PC-9 (cell line): ENCODE measurements at regions not wholly inside any gene's neighbourhood (a gene's known extent, or its start where the extent isn't known, plus 50 kb on each side); places are given as distances from the start of the nearest gene placed in this dataset.

Experiments used
- BruUV-seq: library from RNA; stranded (reverse); fragments of 400-500 nt; replicated peaks from 2 replicates; lab custom pipeline; 2021; lab: Mats Ljungman, UMichigan
- CTCF ChIA-PET: fragments of 300-600 bp; sonication (Branson Sonifier 250); formaldehyde crosslinking; loops from one replicate; lab custom pipeline; 2022; ENCODE audit warnings: antibody characterized with exemption; lab: Charles Lee
- POLR2A ChIA-PET: fragments of 300-600 bp; sonication (Branson Sonifier 250); formaldehyde crosslinking; loops from one replicate; lab custom pipeline; 2022; ENCODE audit warnings: antibody characterized with exemption; ENCODE audit not compliant: unreplicated experiment; lab: Charles Lee
- DNase-seq, 2 experiments: peaks; one replicate each; pipeline versions ENCODE4 v3.0.0 to v3.0.0-alpha.2; 2015 to 2022; ENCODE audit warnings: mixed read lengths in 1 of 2
- H2AFZ ChIP-seq: fragments of 200-600 bp; sonication (generic); 2 replicates; pipeline ENCODE4 v1.8.1; 2017; ENCODE audit warnings: antibody characterized with exemption
- H3F3A ChIP-seq: fragments of 200-600 bp; sonication (generic); 2 replicates; pipeline ENCODE4 v1.8.1; 2017; ENCODE audit warnings: antibody characterized with exemption, mild to moderate bottlenecking, low read depth; ENCODE audit not compliant: insufficient read depth
- H3K27ac ChIP-seq: fragments of 200-600 bp; sonication (generic); 2 replicates; pipeline ENCODE4 v1.6.1; 2016; ENCODE audit warnings: mixed run types
- H3K27me3 ChIP-seq: fragments of 200-600 bp; sonication (generic); 2 replicates; pipeline ENCODE4 v1.6.1; 2016; ENCODE audit warnings: low read depth, mixed run types; ENCODE audit not compliant: insufficient read depth
- H3K36me3 ChIP-seq: fragments of 200-600 bp; sonication (generic); 2 replicates; pipeline ENCODE4 v1.6.1; 2016; ENCODE audit warnings: low read depth, mixed run types
- H3K4me1 ChIP-seq: fragments of 200-600 bp; sonication (generic); replicated peaks from 2 replicates; pipeline ENCODE4 v1.6.1; 2016; ENCODE audit warnings: mixed run types; ENCODE audit not compliant: insufficient read depth
- H3K4me2 ChIP-seq: fragments of 200-600 bp; sonication (generic); 2 replicates; pipeline ENCODE4 v1.6.1; 2017; ENCODE audit warnings: mixed run types
- H3K4me3 ChIP-seq: fragments of 200-600 bp; sonication (generic); 2 replicates; pipeline ENCODE4 v1.6.1; 2016; ENCODE audit warnings: mixed run types
- H3K79me2 ChIP-seq: fragments of 200-600 bp; sonication (generic); 2 replicates; pipeline ENCODE4 v1.6.1; 2017; ENCODE audit warnings: low read depth, mixed run types
- H3K9me2 ChIP-seq: fragments of 200-600 bp; sonication (generic); 2 replicates; pipeline ENCODE4 v1.8.1; 2017; ENCODE audit warnings: mild to moderate bottlenecking; ENCODE audit not compliant: insufficient read depth
- H3K9me3 ChIP-seq: fragments of 200-600 bp; sonication (generic); 2 replicates; pipeline ENCODE4 v1.8.1; 2016; ENCODE audit warnings: low read depth; ENCODE audit not compliant: insufficient read depth
- H4K20me1 ChIP-seq: fragments of 200-600 bp; sonication (generic); 2 replicates; pipeline ENCODE4 v1.8.1; 2017; ENCODE audit not compliant: insufficient read depth
- CTCF ChIP-seq: fragments of 200-600 bp; sonication (generic); conservative IDR thresholded peaks from 2 replicates; pipeline ENCODE4 v1.6.1; 2017; ENCODE audit warnings: mixed run types, antibody characterized with exemption, mild to moderate bottlenecking, moderate library complexity
- EZH2 ChIP-seq: fragments of 200-600 bp; sonication (generic); IDR thresholded peaks from 2 replicates; pipeline ENCODE4 v1.8.0; 2017; ENCODE audit warnings: antibody characterized with exemption, low read depth
- intact Hi-C: fragments of 100-400 bp; cut with micrococcal nuclease; formaldehyde crosslinking; loops from one replicate; pipeline ENCODE4 v1.10.0; 2022; ENCODE audit not compliant: unreplicated experiment

GRCh38 chr12:105466231-105466900, 135.9 kb downstream of the C12orf75 start:
- no peaks in the 10 kb centered on the region for H3K4me1 ChIP-seq
- DNase-seq: no peak
- no peaks in the 10 kb centered on the region for H3K36me3 ChIP-seq
- CTCF ChIA-PET: no interaction called here
- no peaks in the 10 kb centered on the region for H3K79me2 ChIP-seq
- H3K4me2 ChIP-seq: no peak overlapping the region
- H3K9me2 ChIP-seq: no peaks in the 10 kb centered on the region
- POLR2A ChIA-PET: no interaction called here
- no peak overlapping the region for H3K4me3 ChIP-seq
- intact Hi-C loops: no loop called here
- no peaks in the 10 kb centered on the region for H3K27me3 ChIP-seq
- no peak overlapping the region for H2AFZ ChIP-seq
- H3K9me3 ChIP-seq: no peaks in the 10 kb centered on the region
- H4K20me1 ChIP-seq: no peaks in the 10 kb centered on the region
- TF ChIP-seq CTCF (no peak), EZH2 (no peak)
- no peak overlapping the region for H3K27ac ChIP-seq
- H3F3A ChIP-seq: no peaks in the 10 kb centered on the region
- no TSS peak for BruUV-seq

- H3K27me3 ChIP-seq: no peaks in the 10 kb centered on the region
- no peaks in the 10 kb centered on the region for H3K79me2 ChIP-seq
- H3K36me3 ChIP-seq: no peaks in the 10 kb centered on the region
- no peaks in the 10 kb centered on the region for H3F3A ChIP-seq
- BruUV-seq: no TSS peak
- no peak for DNase-seq
- H3K4me1 ChIP-seq: no peaks in the 10 kb centered on the region
- no peak overlapping the region for H3K4me3 ChIP-seq
- ChIA-PET POLR2A (no interaction called here), CTCF (no interaction called here)
- no peak for TF ChIP-seq EZH2
- TF ChIP-seq CTCF: no peak
- no peak overlapping the region for H3K27ac ChIP-seq
- H4K20me1 ChIP-seq: no peaks in the 10 kb centered on the region
- intact Hi-C loops: no loop called here
- H2AFZ ChIP-seq: no peak overlapping the region
- no peaks in the 10 kb centered on the region for H3K9me3 ChIP-seq
- H3K9me2 ChIP-seq: no peaks in the 10 kb centered on the region
- no peak overlapping the region for H3K4me2 ChIP-seq
Observed at GRCh38 chr12:105466901-105467598, 136.6 kb downstream of the C12orf75 start.

- H3K4me3 ChIP-seq: no peak overlapping the region
- intact Hi-C loops: no loop called here
- H3K4me2 ChIP-seq: no peak overlapping the region
- no peaks in the 10 kb centered on the region for H3K9me2 ChIP-seq
- no peak for DNase-seq
- no TSS peak for BruUV-seq
- no peaks in the 10 kb centered on the region for H3K9me3 ChIP-seq
- no peaks in the 10 kb centered on the region for H4K20me1 ChIP-seq
- TF ChIP-seq CTCF (no peak), EZH2 (no peak)
- ChIA-PET CTCF (interaction anchor here (0.7 kb wide), 1 partner anchor 683 kb away, joined by 4 read pairs; no protein-coding TSS in a partner anchor), POLR2A (no interaction called here)
- H3K79me2 ChIP-seq: no peaks in the 10 kb centered on the region
- H3K36me3 ChIP-seq: no peaks in the 10 kb centered on the region
- H3K27ac ChIP-seq: no peak overlapping the region
- no peak overlapping the region for H2AFZ ChIP-seq
- H3K4me1 ChIP-seq: no peaks in the 10 kb centered on the region
- H3F3A ChIP-seq: no peaks in the 10 kb centered on the region
- no peaks in the 10 kb centered on the region for H3K27me3 ChIP-seq
Observed at GRCh38 chr12:105467710-105468366, 137.3 kb downstream of the C12orf75 start.
